HG02981 (cell line): ENCODE measurements at regions not wholly inside any gene's neighbourhood (a gene's known extent, or its start where the extent isn't known, plus 50 kb on each side); places are given as distances from the start of the nearest gene placed in this dataset.
A peak's percentile ranks its signal among the peaks of the same experiment; 100 is the strongest.
"Not testable (repeated sequence)": the region's sequence is repeated elsewhere in the genome, so short reads cannot be mapped to it uniquely, and the experiment has no call there.

Source experiments
- ATAC-seq: cut with Tn5 transposase; IDR thresholded peaks from one replicate; pipeline ENCODE4 v1.9.1; 2021; ENCODE audit warnings: mild to moderate bottlenecking, moderate library complexity; ENCODE audit not compliant: unreplicated experiment

GRCh38 chr2:138066139-138066806 is 102.0 kb downstream of the HNMT start:
- no peak for ATAC-seq

DNA sequence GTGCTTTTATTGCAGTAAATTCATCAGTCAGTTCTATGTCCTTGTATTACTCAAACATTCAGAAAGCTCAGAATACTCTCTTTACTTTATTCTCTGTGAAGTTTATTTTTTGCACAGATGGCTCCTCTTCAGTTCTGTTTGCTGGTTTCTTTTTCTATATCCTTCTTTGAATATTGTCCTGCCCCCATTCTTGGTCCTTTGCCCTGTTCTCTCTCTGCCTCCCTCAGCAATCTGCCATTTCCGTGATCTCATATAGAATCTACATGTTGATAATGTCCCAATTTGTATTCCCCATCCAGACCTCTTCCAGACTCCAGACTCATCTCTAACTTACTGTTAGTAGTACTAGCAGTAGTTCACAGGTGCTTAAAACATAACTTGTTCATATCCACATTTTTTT is 102.6 kb downstream of the HNMT start:
- no peak for ATAC-seq

GRCh38 chr2:138068669-138069068 is 104.4 kb downstream of the HNMT start:
- not testable (repeated sequence) for ATAC-seq

DNA sequence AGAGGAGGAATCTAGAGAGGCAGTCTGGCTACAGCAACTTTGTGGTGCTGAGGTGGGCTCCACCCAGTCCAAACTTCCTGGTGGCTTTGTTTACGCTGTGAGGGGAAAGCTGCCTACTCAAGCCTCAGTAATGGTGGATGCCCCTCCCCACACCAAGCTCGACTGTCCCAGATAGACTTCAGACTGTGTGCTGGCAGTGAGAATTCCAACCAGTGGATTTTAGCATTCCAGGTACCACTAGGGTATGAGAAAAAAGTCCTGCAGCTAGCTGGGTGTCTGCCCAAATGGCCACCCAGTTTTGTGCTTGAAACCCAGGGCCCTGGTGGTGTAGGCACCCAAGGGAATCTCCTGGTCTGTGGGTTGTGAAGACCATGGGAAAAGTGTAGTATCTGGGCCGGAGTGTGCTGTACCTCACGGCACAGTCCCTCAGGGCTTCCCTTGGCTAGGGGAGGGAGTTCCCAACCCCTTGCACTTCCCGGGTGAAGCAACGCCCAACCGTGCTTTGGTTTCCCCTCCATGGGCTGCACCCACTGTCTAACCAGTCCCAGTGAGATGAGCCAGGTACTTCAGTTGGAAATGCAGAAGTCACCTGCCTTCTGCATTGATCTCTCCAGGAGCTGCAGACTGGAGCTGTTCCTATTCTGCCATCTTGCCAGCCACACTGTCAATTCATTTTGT is 106.9 kb downstream of the HNMT start:
- not testable (repeated sequence) for ATAC-seq

DNA sequence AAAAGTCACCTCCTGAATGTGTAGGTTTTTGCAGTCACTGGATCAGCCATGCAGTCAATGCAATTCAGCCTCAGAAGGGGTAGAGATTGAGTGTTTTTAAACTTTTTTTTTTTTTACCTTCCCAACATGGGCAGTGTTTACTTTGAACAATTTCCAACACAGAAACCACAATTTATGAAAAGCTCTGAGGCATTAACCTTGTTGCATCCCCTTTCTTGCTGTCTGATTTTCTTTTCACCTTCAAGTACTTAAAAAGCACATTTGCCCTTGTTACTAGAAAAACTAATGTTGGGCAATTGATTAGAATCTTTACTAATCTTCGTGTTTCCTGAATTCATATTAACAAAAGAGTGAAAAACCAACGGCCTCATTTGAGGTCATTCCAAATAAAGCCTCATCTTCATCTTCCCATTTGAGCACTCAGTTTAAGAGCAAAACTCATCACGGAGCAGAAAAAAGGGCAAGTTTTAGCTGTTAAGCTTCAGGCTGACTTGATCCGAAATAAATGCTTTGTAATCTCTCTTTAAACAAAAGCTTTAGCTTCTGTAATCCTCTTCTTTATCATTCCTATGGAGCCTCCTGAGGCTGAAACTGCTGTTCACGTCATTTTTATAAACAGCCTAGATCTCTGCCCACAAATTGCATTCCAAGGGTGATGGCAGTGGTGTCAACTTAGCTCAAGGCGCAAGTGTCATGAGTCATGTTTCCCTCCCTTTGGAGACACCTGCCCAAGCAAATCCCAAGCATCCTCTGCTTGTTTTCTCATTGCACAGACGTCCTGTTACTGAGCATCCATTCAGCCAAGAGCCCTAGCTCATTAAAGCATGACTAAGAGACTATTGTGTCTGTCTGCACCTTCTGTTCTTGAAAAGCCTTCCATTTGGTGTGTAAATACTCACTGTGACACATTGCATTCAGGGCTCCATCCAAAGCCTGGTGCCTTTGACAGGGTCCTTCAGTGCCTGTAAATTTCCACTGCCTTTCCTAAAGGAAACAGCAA is 107.7 kb downstream of the HNMT start:
- no peak for ATAC-seq

- no peak for ATAC-seq
Measured at GRCh38 chr2:138078153-138078552, 113.9 kb downstream of the HNMT start.

DNA sequence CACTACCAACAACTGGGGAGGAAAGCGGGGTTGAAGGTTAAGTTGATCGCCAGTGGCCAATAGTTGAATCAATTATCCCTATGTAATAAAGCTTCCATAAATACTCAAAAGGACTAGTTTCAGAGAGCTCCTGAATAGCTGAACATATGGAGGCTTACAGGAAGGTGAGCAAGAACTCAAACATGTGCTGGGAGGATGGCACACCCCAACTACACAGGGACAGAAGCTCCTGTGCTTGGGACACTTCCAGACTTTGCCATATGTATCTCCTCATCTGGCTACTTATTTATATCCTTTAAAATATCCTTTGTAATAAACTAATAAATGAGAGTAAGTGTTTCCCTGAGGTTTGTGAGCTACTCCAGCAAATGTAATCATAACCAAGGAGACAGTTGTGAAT is 115.7 kb downstream of the HNMT start:
- no peak for ATAC-seq

DNA sequence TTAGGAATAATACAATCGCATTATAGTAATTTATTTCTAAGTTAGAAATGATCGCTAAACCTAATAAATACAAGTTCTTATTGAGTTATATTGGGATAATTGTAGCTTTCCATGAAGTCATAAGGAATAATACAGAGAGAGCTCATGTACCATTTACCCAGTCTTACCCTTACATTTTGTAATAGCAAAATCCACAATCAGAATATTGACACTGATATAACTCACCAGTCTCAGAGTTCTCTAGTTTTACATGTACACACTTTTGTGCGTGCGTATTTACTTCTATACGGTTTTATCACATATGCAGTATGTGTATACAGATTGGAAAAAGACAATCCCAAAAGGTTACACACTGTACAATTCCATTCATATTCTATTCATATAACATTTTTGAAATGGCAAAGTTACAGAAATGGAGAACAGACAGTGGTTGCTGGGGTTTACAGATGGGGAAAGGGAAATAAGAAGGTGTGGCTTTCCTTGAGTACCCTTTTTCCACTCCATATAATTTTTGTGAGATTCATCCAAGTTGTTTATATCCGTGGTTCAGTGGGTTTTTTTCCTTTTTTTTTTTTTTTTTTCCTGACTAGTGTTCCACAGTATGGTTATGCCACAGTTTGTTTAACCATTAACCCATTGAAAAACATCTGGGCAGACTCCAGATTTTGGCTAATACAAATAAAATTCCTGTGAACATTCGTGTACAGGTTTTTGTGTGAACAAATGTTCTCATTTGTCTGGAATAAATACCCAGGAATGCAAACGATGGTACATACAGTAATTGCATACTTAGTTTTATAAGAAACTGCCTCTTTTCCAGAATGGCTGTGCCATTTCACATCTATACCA is 117.2 kb downstream of the HNMT start:
- no peak for ATAC-seq

DNA sequence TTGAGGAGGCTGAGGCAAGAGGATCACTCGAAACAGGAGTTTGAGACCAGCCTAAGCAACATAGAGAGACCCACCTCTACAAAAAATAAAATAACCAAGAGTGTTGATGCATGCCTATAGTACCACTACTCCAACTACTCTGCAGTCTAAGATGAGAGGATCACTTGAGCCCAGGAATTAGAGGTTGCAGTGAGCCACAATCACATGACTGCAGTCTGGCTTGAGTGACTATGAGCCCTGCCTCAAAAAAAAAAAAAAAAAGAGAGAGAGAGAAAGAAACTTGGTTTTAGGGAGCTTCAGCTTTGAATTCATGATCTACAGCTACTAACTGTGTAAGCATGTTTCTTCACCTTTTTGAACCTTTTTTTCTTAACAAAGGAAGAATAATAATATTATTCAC is 119.9 kb downstream of the HNMT start:
- ATAC-seq, result no peak

DNA sequence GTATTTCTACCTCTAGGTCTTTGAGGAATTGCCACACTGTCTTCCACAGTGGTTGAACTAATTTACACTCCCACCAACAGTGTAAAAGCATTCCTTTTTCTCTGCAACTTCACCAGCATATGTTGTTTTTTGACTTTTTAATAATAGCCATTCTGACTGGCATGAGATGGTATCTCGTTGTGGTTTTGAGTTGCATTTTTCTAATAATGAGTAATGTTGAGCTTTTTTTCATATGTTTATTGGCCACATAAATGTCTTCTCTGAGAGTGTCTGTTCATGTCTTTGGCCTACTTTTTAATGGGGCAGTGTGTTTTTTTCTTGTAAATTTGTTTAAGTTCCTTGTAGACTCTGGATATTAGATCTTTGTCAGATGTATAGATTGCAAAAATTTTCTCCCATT is 121.2 kb downstream of the HNMT start:
- not testable (repeated sequence) for ATAC-seq

- no peak for ATAC-seq
Measured at GRCh38 chr2:138086576-138086975, 122.3 kb downstream of the HNMT start.

GRCh38 chr2:138087751-138088593 is 123.7 kb downstream of the HNMT start:
- no peak for ATAC-seq

- ATAC-seq, result peak; percentile 88
Measured at GRCh38 chr2:138090330-138090729, 126.1 kb downstream of the HNMT start.

- ATAC-seq, result no peak
Measured at GRCh38 chr2:138093455-138093854, 129.2 kb downstream of the HNMT start.

DNA sequence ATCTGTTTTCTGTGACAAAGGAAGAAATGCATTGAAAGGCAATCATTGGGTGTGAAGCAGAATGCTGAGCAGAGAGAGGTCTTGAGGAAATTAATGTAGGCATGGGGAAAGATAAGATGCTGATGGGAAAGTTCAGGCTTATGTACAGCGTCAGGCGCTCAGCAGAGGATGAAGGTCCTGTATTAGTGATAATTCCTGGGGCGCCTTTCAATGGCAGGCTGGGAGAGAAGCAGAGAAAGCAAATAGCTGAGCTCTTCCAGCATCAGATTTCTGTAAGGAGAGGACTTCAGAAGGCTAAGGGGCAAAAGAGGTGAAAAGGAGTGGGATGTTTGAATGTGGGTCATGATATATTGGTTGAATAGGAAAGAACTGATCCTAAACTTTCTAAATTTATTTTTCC is 129.8 kb downstream of the HNMT start:
- no peak for ATAC-seq

DNA sequence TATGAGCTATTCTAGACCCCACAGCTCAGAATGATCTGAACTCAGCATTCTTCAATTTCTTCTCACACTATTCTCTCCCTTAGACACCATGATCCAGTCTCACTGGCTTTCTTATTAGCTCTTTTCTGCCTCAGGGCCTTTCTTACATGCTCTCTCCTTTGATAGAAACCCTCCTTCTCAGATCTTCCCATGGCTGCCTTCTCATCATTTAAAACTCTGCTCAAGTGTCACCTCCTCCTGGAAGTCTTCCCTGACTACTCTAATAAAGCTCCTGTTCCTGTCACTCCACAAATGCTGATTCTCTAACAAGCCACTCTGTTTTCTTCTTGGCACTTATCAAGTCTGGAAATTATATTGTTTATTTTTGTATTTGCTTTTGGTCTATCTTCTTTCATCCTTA is 131.1 kb downstream of the HNMT start:
- ATAC-seq, result no peak

- ATAC-seq, result not testable (repeated sequence)
Measured at GRCh38 chr2:138099288-138099687, 135.0 kb downstream of the HNMT start.

- no peak for ATAC-seq
Measured at GRCh38 chr2:138101718-138102117, 137.4 kb downstream of the HNMT start.

- no peak for ATAC-seq
Measured at GRCh38 chr2:138102664-138103063, 138.4 kb downstream of the HNMT start.

DNA sequence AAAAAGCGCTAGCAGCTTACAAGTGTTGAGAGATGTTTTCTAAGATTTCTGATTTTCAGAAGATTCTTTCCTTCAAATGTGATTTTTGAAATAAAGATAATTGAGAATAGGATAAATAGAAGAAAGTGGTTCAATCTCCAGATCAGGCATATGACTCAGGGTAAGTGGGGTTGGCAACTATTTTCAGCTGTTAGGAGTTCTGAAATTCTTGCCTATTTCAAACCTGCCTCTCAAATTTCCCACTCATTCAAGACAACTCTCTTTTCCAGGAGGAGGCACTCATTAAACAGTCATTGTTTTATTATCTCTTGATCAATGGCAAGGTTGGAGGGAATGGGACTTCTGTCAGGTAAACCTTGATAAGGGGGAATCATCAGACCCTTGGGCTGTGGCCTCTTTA is 138.9 kb downstream of the HNMT start:
- no peak for ATAC-seq
